CD1c-positive myeloid dendritic cell (primary cell): ENCODE measurements at regions not wholly inside any gene's neighbourhood (a gene's known extent, or its start where the extent isn't known, plus 50 kb on each side); places are given as distances from the start of the nearest gene placed in this dataset.

Experiments
- DNase-seq: peaks from one replicate; pipeline ENCODE4 v3.0.0-alpha.2; 2016; ENCODE audit errors: extremely low spot score

DNA sequence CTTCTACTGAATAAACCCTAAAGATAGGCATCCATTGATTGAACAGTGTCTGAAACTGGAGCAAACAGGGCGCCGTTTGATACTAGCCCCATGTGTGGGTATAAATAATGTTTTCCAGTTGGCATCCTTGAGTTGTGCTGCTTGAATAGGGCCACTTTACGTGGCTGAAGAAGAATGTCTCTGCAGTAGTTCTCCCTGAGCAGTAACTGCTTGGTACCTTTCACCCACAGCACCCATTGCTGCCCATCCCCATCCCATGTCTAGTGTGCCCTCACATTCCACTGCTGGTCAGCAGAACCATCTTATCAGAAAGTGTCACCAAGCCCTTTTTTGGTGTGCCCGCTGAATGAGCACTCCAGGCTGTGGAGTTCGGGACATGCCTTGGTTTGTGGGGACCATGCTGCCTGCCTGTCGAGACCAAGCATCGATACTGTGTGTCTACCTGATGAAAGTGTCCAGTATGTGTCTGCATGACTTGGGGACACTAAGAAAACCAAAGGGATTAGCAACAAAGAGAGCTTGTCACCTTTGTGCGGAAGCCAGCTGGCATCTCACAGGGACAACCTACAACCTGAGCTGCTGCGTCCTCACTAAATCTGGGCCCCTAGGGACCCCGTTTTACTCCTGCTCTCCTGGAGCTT, 162.0 kb downstream of the TM9SF2 start:
- no peak for DNase-seq

GRCh38 chr13:99662678-99663077, 161.4 kb downstream of the TM9SF2 start:
- DNase-seq: no peak

DNA sequence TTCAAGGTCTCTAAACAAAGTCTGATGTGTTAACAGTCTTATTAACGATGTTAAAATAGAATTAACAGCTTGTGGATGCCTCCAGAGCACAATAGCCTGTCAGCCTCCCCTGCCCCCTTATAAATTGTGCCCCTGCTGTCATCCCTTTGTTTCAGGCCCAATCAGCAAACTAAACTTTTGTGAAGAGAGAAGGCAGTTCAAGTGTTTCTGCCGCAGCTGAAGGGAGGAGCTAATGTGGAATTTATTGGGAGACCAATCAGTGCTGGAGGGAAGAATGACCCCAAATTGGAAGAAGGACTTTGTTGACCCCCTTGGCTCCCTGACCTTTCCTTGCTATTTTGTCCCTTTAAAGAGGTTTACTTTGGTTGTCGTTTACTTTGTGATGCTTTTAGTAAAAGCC, 160.5 kb downstream of the TM9SF2 start:
- DNase-seq: no peak

DNA sequence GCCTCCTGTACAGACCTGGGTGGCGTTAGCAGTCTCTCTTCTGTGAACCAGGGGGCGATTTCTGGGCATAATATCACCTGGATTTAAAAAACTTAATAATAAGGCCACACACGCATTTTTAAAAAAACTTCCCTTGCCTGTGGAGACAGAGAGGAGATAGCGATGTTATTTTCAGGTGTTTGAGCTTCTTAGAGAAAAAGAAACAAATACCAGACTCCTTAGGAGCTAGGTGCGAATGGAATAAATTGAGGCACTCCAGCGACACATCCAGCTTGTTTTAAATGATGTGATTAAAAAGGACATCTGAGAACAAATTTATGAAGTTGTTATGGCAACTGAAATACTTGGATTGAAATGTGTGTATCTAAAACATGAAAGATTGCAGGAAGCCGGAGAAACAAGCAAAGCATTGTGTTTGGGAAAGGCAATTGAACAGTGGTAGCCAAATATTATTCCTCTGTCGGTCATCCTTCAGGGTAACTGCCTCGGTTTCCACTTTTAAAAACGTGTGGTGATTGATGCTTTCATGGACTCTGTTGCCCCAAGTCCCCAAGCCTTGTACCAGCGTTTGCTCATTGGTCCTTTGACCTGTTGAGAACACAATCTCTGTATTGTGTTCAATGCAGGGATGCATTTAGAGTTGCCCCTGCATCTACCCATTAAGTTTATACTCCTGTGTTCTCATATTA, 158.7 kb downstream of the TM9SF2 start:
- DNase-seq: no peak

GRCh38 chr13:99659226-99659625, 158.0 kb downstream of the TM9SF2 start:
- DNase-seq: no peak

DNA sequence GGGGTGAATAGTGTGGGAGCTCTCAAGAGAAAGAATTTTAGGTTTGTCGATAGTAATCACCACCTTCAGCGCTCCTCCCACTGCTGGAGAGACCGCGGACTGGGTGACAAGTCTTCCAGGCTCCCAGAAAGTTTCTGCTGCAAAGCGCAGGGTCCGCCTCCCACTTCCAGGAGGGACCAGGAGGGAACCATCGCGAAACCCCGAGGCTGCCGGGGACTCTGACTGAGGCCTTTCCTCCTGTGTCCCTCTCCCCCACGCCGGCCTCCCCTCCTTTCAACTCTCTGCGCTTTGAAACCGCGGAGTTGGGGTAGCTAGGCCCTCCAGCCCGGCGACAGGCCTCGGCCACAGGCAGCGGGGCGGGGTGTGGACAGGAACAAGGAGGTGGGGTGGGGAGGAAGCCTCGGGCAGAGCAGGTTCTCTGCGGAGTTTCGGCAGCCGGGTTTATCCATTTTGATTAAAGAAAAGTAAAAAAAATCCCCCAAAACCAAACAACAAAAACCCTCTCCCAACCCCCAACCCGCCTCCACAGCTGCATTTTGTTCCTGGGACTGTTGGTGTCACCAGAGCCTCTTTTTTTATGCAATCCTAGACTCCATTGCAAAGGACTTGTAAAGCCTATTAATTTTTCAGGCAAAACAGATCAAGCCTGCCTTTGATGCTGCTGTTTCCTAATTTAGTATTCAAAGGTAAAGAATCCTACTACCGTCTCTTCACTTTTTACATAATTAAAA, 157.2 kb downstream of the TM9SF2 start:
- DNase-seq: peak; percentile 16

DNA sequence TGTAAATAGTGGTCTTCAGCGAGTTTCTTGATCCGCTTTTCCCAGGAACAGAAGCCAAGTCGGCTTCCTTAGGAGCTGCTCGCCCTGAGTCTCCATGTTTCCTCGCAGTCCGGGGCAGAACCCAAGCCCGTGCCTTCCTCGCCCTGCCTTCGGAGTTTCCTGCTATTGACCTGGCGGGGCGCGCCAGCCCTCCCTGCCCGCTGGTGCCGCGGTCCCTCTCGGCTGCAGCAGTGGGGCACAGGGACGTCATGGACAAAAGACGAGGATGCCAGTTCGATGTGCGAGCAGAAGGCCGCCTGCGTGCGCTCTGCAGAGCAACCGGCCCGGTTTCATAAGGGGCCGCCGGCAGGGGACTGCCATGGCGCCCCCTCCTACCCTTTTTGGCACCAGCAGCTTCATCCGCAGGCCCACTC, 156.6 kb downstream of the TM9SF2 start:
- peak; percentile 3 for DNase-seq

- DNase-seq: peak; percentile 9
These were observed 155.6 kb downstream of the TM9SF2 start for GRCh38 chr13:99656844-99657381.

- DNase-seq: peak; percentile 70
These were observed 154.9 kb downstream of the TM9SF2 start for GRCh38 chr13:99656092-99656745.

- DNase-seq: peak; percentile 17
These were observed 154.2 kb downstream of the TM9SF2 start for GRCh38 chr13:99655351-99656091.

- no peak for DNase-seq
These were observed 152.8 kb downstream of the TM9SF2 start for GRCh38 chr13:99654076-99654475.

- DNase-seq: no peak
These were observed 152.3 kb downstream of the TM9SF2 start for GRCh38 chr13:99653526-99653925.

GRCh38 chr13:99652901-99653300, 151.6 kb downstream of the TM9SF2 start:
- no peak for DNase-seq

GRCh38 chr13:99652141-99652540, 150.9 kb downstream of the TM9SF2 start:
- DNase-seq: no peak

DNA sequence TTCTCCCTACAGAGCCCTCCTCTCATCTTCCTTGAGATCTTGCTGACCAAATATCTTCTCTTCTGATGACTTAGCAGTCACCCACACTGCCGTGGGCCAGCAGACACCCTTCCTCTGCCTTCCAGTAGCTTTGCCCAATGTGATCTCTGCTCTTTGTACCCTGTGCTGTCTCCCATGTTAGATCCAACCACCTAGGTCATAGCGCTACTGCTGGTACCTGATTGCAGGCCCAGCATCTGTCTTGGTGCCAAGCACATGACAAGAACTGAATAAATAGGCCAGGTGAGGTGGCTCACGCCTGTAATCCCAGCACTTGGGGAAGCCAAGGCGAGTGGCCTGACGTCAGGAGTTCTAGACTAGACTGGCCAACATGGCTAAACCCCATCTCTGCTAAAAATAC, 149.7 kb downstream of the TM9SF2 start:
- DNase-seq: no peak

- DNase-seq: no peak
These were observed 149.1 kb downstream of the TM9SF2 start for GRCh38 chr13:99650410-99650809.

- DNase-seq: no peak
These were observed 147.7 kb downstream of the TM9SF2 start for GRCh38 chr13:99648927-99649326.

DNA sequence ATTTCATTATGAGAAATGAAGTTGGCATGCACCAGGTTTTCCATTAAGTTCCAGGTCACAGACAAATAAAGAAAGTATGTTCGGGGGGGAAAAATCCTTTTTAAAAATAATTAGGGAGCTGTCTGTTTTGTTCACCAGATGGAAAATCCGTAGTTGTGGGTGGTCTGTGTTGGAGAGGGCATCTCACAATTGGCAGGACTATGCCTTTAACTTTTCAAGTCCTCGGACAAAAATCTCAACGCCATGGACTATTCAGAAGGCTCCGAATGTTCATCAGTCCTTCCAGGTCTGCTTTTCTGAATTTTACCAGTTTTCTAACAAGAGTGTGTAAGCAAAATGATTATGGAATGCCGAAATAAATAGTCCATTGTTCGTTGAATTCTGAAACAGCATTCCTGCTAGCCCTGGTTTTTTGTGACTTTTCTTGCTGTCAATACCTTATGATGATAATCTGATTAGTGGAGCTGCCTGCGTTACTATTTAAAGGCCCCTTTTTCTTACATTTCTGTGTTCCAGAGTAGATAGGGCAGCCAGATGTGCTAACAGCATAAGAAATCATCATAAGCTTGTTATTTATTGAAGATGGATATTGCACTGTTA, 146.9 kb downstream of the TM9SF2 start:
- no peak for DNase-seq

DNA sequence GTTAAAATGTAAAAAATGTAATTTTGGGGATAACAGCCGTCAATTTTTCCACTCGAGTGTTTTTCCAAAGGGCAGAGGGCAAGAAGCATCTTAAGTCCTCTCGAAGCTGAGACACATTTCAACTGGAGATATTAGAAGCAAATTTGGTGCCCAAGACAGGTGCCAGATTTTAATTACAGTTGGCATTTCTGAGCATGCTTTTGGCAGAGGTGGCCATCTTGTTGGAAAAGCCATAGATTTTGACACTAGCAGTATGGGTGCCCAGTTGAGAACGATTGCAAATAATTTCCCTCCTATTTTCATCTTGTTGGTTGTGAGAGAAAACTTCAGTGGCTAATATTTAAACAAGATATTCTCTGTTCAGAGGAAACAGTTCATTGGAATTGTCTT, 146.3 kb downstream of the TM9SF2 start:
- DNase-seq: no peak

DNA sequence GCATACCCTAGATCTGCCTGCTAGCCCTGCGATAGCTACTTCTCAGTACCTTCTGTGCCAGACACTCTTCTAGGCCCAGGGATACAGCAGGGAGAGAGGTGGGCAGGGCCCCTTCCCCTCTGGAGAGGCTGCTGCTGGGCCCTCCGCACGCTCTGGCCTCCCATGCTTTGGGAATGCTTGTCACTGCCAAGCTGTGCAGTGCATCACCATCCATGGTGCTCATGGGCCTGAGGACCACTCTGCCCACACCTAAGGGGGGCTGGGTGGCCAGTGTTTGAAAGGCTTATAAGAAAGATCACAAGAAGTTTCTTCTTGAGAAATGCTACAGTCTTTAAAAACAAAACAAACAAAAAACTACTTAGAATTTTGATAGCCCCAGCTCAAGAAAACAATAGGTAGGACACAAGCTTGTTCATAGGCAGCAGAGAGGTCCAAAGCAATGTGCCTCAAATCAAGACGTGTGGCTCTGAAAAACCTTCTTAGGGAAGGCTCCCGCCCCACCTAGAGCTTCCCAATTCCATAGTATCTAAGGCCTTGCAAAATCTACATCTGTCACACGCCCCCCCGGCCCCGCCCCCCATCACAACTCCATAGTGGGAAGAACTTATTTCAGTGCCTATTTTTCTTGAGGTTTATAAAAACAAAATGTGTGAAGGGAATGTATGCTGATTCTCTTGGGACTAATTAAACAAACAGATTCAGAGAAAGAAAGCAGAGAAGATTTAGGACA, 145.8 kb downstream of the TM9SF2 start:
- no peak for DNase-seq
